Astrocyte (in vitro differentiated cells and primary cell): ENCODE measurements at regions not wholly inside any gene's neighbourhood (a gene's known extent, or its start where the extent isn't known, plus 50 kb on each side); places are given as distances from the start of the nearest gene placed in this dataset.

Experiments used
- DNase-seq: peaks from one replicate; pipeline ENCODE4 v3.0.0-alpha.2; 2010; ENCODE audit warnings: low read depth
- FAIRE-seq: peaks from 2 replicates; lab custom pipeline; 2011; peaks lifted over from hg19 to GRCh38; lab: Jason Lieb, UNC
- H2AFZ ChIP-seq: 2 replicates; pipeline ENCODE4 v1.6.0; 2012; ENCODE audit warnings: low read depth, low read length, inconsistent platforms
- H3K27ac ChIP-seq: 2 replicates; pipeline ENCODE4 v1.5.1; 2011; ENCODE audit warnings: low read depth, low read length, inconsistent platforms
- H3K27me3 ChIP-seq: 2 replicates; pipeline ENCODE4 v1.6.0; 2011; ENCODE audit warnings: low read length, inconsistent platforms; ENCODE audit not compliant: insufficient read depth
- H3K36me3 ChIP-seq: 2 replicates; pipeline ENCODE4 v1.5.1; 2011; ENCODE audit warnings: low read length, inconsistent platforms; ENCODE audit not compliant: insufficient read depth
- H3K4me1 ChIP-seq: 2 replicates; pipeline ENCODE4 v1.5.1; 2011; ENCODE audit warnings: low read length, inconsistent platforms; ENCODE audit not compliant: insufficient read depth
- H3K4me2 ChIP-seq: 2 replicates; pipeline ENCODE4 v1.6.0; 2012; ENCODE audit warnings: low read length, inconsistent platforms
- H3K4me3 ChIP-seq: 2 replicates; pipeline ENCODE4 v1.5.1; 2011; ENCODE audit warnings: low read depth, mild to moderate bottlenecking, low read length, inconsistent platforms; ENCODE audit not compliant: insufficient read depth
- H3K79me2 ChIP-seq: 2 replicates; pipeline ENCODE4 v1.6.0; 2012; ENCODE audit warnings: mild to moderate bottlenecking, low read length, inconsistent platforms; ENCODE audit not compliant: insufficient read depth
- H3K9ac ChIP-seq: 2 replicates; pipeline ENCODE4 v1.6.0; 2012; ENCODE audit warnings: mild to moderate bottlenecking, low read length, inconsistent platforms
- H3K9me3 ChIP-seq: 2 replicates; pipeline ENCODE4 v1.5.1; 2012; ENCODE audit warnings: low read depth, mild to moderate bottlenecking, low read length, inconsistent platforms; ENCODE audit not compliant: insufficient read depth
- H4K20me1 ChIP-seq: 2 replicates; pipeline ENCODE4 v1.6.0; 2012; ENCODE audit warnings: low read length, inconsistent platforms; ENCODE audit not compliant: insufficient read depth
- H3K27ac Mint-ChIP-seq: one replicate; pipeline ENCODE4 v1.8.0; 2021; ENCODE audit warnings: mild to moderate bottlenecking, mixed read lengths; ENCODE audit not compliant: unreplicated experiment
- H3K27me3 Mint-ChIP-seq: one replicate; pipeline ENCODE4 v1.8.0; 2021; ENCODE audit warnings: low read depth, mixed read lengths; ENCODE audit not compliant: unreplicated experiment
- H3K36me3 Mint-ChIP-seq: one replicate; pipeline ENCODE4 v1.8.0; 2021; ENCODE audit warnings: low read depth, mixed read lengths; ENCODE audit not compliant: unreplicated experiment
- H3K4me1 Mint-ChIP-seq: one replicate; pipeline ENCODE4 v1.8.0; 2021; ENCODE audit warnings: low read depth, mixed read lengths; ENCODE audit not compliant: unreplicated experiment
- H3K4me3 Mint-ChIP-seq: one replicate; pipeline ENCODE4 v1.8.0; 2021; ENCODE audit warnings: mild to moderate bottlenecking, moderate library complexity, mixed read lengths; ENCODE audit not compliant: unreplicated experiment
- H3K9me3 Mint-ChIP-seq: one replicate; pipeline ENCODE4 v1.8.0; 2021; ENCODE audit warnings: mild to moderate bottlenecking, mixed read lengths; ENCODE audit not compliant: unreplicated experiment
- EZH2 ChIP-seq: IDR thresholded peaks from 2 replicates; pipeline ENCODE4 v1.6.1; 2012; ENCODE audit warnings: mild to moderate bottlenecking, low read length, inconsistent platforms; ENCODE audit not compliant: insufficient read depth
- TF ChIP-seq, protein P1 (sequence below): IDR thresholded peaks from 2 replicates; pipeline ENCODE4 v1.5.1; 2011; ENCODE audit warnings: low read depth, mild to moderate bottlenecking, inconsistent platforms, low read length, moderate library complexity; ENCODE audit not compliant: insufficient read depth

GRCh38 chr2:182541268-182541667 lies 114.4 kb upstream of the PDE1A start:
- no peak overlapping the region for H3K4me3 Mint-ChIP-seq
- Histone ChIP-seq H3K4me2 (no peak overlapping the region), H4K20me1 (no peaks in the 10 kb centered on the region), H3K27me3 (no peaks in the 10 kb centered on the region), H3K27ac (no peak overlapping the region), H3K36me3 (no peaks in the 10 kb centered on the region), H3K9ac (no peak overlapping the region), H3K79me2 (no peaks in the 10 kb centered on the region), H3K9me3 (no peaks in the 10 kb centered on the region), H3K4me1 (no peaks in the 10 kb centered on the region), H2AFZ (no peak overlapping the region), H3K4me3 (no peak overlapping the region)
- FAIRE-seq (no peak), DNase-seq (no peak)
- no peaks in the 10 kb centered on the region for H3K27me3 Mint-ChIP-seq
- TF ChIP-seq, protein P1, sequence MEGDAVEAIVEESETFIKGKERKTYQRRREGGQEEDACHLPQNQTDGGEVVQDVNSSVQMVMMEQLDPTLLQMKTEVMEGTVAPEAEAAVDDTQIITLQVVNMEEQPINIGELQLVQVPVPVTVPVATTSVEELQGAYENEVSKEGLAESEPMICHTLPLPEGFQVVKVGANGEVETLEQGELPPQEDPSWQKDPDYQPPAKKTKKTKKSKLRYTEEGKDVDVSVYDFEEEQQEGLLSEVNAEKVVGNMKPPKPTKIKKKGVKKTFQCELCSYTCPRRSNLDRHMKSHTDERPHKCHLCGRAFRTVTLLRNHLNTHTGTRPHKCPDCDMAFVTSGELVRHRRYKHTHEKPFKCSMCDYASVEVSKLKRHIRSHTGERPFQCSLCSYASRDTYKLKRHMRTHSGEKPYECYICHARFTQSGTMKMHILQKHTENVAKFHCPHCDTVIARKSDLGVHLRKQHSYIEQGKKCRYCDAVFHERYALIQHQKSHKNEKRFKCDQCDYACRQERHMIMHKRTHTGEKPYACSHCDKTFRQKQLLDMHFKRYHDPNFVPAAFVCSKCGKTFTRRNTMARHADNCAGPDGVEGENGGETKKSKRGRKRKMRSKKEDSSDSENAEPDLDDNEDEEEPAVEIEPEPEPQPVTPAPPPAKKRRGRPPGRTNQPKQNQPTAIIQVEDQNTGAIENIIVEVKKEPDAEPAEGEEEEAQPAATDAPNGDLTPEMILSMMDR: no peak
- TF ChIP-seq EZH2: no peak
- no peaks in the 10 kb centered on the region for H3K9me3 Mint-ChIP-seq
- H3K27ac Mint-ChIP-seq: no peak overlapping the region
- no peaks in the 10 kb centered on the region for H3K36me3 Mint-ChIP-seq
- peaks cover 7% of the 10 kb centered on the region for H3K4me1 Mint-ChIP-seq

DNA sequence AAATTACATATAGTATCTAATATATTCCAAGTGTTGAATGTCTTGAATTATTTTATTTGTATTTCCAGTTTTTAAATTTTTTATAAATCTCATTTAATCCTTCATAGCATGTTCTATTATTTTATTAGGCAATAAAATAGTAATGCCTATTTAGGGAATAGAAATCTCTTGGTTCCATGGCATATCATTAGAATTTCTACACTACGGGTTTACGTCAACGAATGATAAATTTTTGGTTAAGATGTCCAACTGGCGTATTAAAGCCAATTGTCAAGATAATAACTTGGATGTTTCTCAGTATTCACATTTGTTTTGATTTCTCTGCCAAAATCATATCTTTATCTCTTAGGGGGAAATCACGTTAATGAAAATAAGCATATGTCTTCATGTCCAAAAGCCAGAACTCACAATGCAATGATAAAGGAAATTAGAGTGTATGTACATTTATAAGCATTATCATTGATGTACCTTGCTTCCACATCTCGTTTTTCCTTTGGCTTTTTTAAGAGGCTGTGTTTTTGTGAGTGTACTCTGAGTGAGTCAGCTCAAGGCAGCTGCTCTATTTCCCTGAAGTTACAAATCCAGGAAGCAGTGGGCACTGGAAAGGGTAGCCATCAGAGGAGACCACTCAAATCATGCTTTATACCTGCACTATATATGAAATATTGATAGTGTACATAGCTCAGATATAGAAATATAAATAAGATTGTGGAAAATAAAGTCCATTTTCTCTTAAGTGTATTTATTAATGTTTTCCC lies 115.8 kb upstream of the PDE1A start:
- Histone ChIP-seq H3K27me3 (no peaks in the 10 kb centered on the region), H3K4me1 (no peaks in the 10 kb centered on the region), H4K20me1 (no peaks in the 10 kb centered on the region), H3K4me3 (no peak overlapping the region), H2AFZ (no peak overlapping the region), H3K27ac (no peak overlapping the region), H3K9ac (no peak overlapping the region), H3K4me2 (no peak overlapping the region), H3K36me3 (no peaks in the 10 kb centered on the region), H3K79me2 (no peaks in the 10 kb centered on the region), H3K9me3 (no peaks in the 10 kb centered on the region)
- DNase-seq (peak; percentile 35), FAIRE-seq (no peak)
- no peak overlapping the region for H3K4me3 Mint-ChIP-seq
- H3K36me3 Mint-ChIP-seq: no peaks in the 10 kb centered on the region
- H3K9me3 Mint-ChIP-seq: no peaks in the 10 kb centered on the region
- peaks cover 7% of the 10 kb centered on the region for H3K4me1 Mint-ChIP-seq
- no peaks in the 10 kb centered on the region for H3K27me3 Mint-ChIP-seq
- TF ChIP-seq, protein P1: no peak
- no peak for TF ChIP-seq EZH2
- no peak overlapping the region for H3K27ac Mint-ChIP-seq
